Cardiac muscle cell (in vitro differentiated cells and primary cell): ENCODE measurements at regions not wholly inside any gene's neighbourhood (a gene's known extent, or its start where the extent isn't known, plus 50 kb on each side); places are given as distances from the start of the nearest gene placed in this dataset.

ENCODE experiments used
- DNase-seq, 2 donors: peaks; one replicate each; pipeline versions ENCODE4 v3.0.0 to v3.0.0-alpha.2; 2010 to 2017; ENCODE audit warnings: low read depth in 1 of 2, low spot score in 1 of 2
- H3K27ac ChIP-seq: fragments of 200-600 bp; sonication (generic); 2 replicates; pipeline ENCODE4 v1.5.1; 2016
- H3K27me3 ChIP-seq: fragments of 200-600 bp; sonication (generic); 2 replicates; pipeline ENCODE4 v1.6.0; 2016; ENCODE audit warnings: control low read depth
- H3K36me3 ChIP-seq: fragments of 200-600 bp; sonication (generic); 2 replicates; pipeline ENCODE4 v1.5.1; 2016; ENCODE audit warnings: control low read depth
- H3K4me1 ChIP-seq: fragments of 200-600 bp; sonication (generic); 2 replicates; pipeline ENCODE4 v1.8.1; 2017; ENCODE audit warnings: low read depth, mild to moderate bottlenecking, mixed run types
- H3K4me3 ChIP-seq: fragments of 200-600 bp; sonication (generic); 2 replicates; pipeline ENCODE4 v1.5.1; 2016; ENCODE audit warnings: mild to moderate bottlenecking
- H3K9me3 ChIP-seq: fragments of 200-600 bp; sonication (generic); 2 replicates; pipeline ENCODE4 v1.5.1; 2017; ENCODE audit warnings: low read depth, mild to moderate bottlenecking, control low read depth
- CTCF ChIP-seq: IDR thresholded peaks from 2 replicates; pipeline ENCODE4 v1.5.1; 2012; ENCODE audit warnings: low read depth, mild to moderate bottlenecking, low read length

DNA sequence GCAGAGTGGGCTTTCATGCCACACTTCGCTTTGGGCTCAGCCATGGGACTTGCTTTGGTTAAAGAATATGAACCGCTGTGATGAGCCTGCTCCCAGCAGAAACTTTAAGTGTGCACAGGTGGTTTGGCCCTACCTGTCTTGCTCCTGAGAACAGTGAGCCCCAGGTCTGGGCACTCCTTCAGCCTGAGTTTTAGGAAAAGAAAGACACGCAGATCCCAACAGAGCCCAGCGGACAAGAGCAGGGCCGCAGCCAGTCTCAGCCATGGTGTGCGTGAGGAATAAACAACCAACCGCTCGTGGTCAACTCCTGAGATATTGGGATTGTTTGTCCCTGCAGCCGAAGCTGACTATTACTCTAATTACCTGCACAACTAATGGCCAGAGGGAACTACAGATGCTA, 217.1 kb upstream of the C1orf174 start:
- TF ChIP-seq CTCF = no peak
- no peak for DNase-seq
- H3K27ac ChIP-seq = no peak overlapping the region
- no peak overlapping the region for H3K4me3 ChIP-seq
- H3K27me3 ChIP-seq = no peaks in the 10 kb centered on the region
- no peaks in the 10 kb centered on the region for H3K36me3 ChIP-seq
- no peaks in the 10 kb centered on the region for H3K4me1 ChIP-seq
- H3K9me3 ChIP-seq = no peaks in the 10 kb centered on the region

DNA sequence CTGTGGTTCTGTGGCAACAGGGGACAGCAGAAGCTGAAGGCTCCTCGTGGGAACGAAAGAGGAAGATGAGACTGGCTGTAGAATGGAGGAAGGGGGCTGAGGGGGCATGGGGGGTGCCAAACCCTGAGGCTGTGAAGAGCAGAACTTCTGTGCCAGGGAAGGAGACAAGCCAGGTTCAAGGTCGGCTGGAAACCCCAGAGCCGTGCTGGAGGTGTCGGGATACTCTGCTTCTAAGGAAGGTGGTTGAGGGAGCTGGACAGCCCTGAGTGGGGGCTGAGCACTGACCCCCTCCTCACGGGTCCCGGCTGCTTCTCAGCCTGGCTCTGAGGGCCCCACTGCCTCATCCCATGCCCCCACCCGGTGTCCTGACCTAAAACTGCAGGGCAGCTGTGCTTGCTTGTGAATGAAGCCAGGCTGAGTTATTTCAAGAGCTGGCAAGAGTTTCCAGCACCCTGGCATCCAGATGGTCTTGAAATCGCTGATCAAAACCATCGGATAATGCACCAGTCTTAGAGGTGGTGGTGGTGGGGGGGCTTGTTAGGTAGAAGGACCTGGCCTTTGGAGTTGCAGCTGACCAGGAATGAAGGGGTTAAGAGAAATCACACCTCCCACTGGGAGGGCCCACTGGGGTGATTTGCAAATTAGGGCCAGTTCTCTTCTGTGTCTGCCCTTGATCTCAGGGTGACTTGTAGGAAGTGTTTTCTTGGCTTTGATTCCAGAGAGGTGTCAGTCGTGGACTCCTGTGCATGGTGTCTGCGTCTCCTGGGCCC, 218.9 kb upstream of the C1orf174 start:
- H3K36me3 ChIP-seq = no peaks in the 10 kb centered on the region
- H3K27ac ChIP-seq = no peak overlapping the region
- no peak for TF ChIP-seq CTCF
- H3K4me3 ChIP-seq = no peak overlapping the region
- no peaks in the 10 kb centered on the region for H3K9me3 ChIP-seq
- no peaks in the 10 kb centered on the region for H3K27me3 ChIP-seq
- no peak for DNase-seq
- no peaks in the 10 kb centered on the region for H3K4me1 ChIP-seq

GRCh38 chr1:4119516-4120220, 219.6 kb upstream of the C1orf174 start:
- no peaks in the 10 kb centered on the region for H3K27me3 ChIP-seq
- no peak for DNase-seq
- H3K27ac ChIP-seq = no peak overlapping the region
- H3K36me3 ChIP-seq = no peaks in the 10 kb centered on the region
- no peaks in the 10 kb centered on the region for H3K9me3 ChIP-seq
- H3K4me1 ChIP-seq = no peaks in the 10 kb centered on the region
- no peak for TF ChIP-seq CTCF
- H3K4me3 ChIP-seq = no peak overlapping the region

DNA sequence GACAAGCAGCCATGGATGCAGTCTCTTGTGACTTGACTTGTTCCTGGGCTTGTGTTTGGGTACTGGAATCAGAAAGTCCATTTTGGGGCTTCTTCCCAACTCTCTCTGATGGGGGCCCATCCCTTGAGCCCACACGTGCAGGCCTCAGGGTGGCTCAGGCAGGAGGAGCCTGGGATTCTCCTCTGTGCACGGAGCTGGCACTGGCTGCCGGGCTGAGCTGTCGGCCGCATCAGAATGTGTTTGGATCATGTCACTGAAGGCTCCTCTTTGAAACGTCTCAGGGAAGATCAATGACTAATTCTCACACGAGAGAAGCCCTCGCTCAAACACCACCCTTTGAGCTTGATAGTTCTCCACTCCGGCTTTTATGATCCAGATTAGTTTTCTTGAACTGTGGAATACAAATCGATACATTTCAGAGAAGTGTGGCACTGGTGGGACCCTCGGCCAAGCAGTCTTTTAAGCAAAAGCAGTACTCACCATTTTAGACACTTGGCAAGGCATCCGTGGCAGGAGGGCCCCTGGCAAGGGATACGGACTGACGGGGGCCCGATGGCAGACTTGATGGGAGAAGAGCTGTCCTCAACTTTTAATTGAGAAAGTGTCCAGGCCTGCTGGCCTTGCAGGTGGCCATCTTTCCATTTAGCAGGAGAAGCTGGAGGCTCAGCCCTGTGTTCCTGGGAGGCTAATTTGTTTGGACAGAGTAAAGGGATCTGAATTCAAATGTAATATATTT, 220.7 kb upstream of the C1orf174 start:
- Histone ChIP-seq H3K36me3 (no peaks in the 10 kb centered on the region), H3K4me3 (no peak overlapping the region), H3K9me3 (no peaks in the 10 kb centered on the region), H3K27me3 (no peaks in the 10 kb centered on the region), H3K4me1 (no peaks in the 10 kb centered on the region), H3K27ac (no peak overlapping the region)
- TF ChIP-seq CTCF = no peak
- DNase-seq = no peak

DNA sequence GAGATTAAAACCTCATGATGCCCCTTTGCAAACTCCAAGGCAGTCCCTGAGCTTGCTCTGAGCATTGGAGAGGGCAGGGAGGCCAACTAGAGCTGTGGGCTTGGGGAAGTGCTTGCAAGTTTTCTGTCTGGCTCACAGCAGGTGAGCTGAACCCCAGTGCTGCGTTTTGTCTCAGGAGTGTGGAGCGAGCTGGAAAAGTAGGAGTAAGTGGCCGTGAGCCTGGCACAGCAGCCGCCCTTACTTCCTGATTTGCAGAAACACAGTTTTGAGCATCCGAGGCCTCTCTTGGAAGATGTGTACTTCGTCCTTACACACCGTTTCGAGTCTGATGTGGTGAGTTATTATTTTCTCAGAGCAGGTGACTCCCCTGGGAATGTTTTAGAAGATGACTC, 221.2 kb upstream of the C1orf174 start:
- no peak for TF ChIP-seq CTCF
- H3K9me3 ChIP-seq = no peaks in the 10 kb centered on the region
- H3K4me1 ChIP-seq = no peaks in the 10 kb centered on the region
- no peak for DNase-seq
- H3K4me3 ChIP-seq = no peak overlapping the region
- H3K27ac ChIP-seq = no peak overlapping the region
- no peaks in the 10 kb centered on the region for H3K27me3 ChIP-seq
- no peaks in the 10 kb centered on the region for H3K36me3 ChIP-seq
